GM23338 (cell line): ENCODE measurements at regions not wholly inside any gene's neighbourhood (a gene's known extent, or its start where the extent isn't known, plus 50 kb on each side); places are given as distances from the start of the nearest gene placed in this dataset.

ENCODE experiments used
- CREB1 ChIP-seq: fragments of 250-450 bp; sonication (Bioruptor Pico); IDR thresholded peaks from 2 replicates; pipeline ENCODE4 v1.5.0; 2020; ENCODE audit warnings: low read depth, mild to moderate bottlenecking, moderate library complexity
- CTCF ChIP-seq, 2 experiments: fragments of 200-600 bp in 1 of 2; sonication (generic) in 1 of 2; conservative IDR thresholded peaks; 2 replicates each; pipeline versions ENCODE4 v1.5.1 to v1.6.1; 2016 to 2017; ENCODE audit warnings: antibody characterized with exemption in 2 of 2, low read depth in 2 of 2, mild to moderate bottlenecking in 2 of 2, moderate library complexity in 1 of 2
- EZH2 ChIP-seq: fragments of 200-600 bp; sonication (generic); IDR thresholded peaks from one replicate; pipeline ENCODE4 v1.8.0; 2017; ENCODE audit warnings: antibody characterized with exemption, mild to moderate bottlenecking, low read depth; ENCODE audit not compliant: unreplicated experiment
- EZH2phosphoT487 ChIP-seq: fragments of 200-600 bp; sonication (generic); IDR thresholded peaks from one replicate; pipeline ENCODE4 v1.8.1; 2018; ENCODE audit warnings: antibody characterized with exemption; ENCODE audit not compliant: unreplicated experiment
- JUNB ChIP-seq: IDR thresholded peaks from one replicate; pipeline ENCODE4 v1.6.1; 2016; ENCODE audit warnings: antibody characterized with exemption; ENCODE audit not compliant: unreplicated experiment
- NANOG ChIP-seq: IDR thresholded peaks from 2 replicates; pipeline ENCODE4 v1.6.1; 2016; ENCODE audit warnings: antibody characterized with exemption, borderline replicate concordance
- POLR2AphosphoS5 ChIP-seq: IDR thresholded peaks from 2 replicates; pipeline ENCODE4 v1.6.1; 2016; ENCODE audit warnings: antibody characterized with exemption, low read depth
- REST ChIP-seq: IDR thresholded peaks from one replicate; pipeline ENCODE4 v1.6.1; 2018; ENCODE audit warnings: antibody characterized with exemption; ENCODE audit not compliant: unreplicated experiment
- STAT1 ChIP-seq: IDR thresholded peaks from one replicate; pipeline ENCODE4 v1.6.1; 2016; ENCODE audit warnings: antibody characterized with exemption; ENCODE audit not compliant: unreplicated experiment

GRCh38 chr20:12173347-12174012 is 255.8 kb downstream of the BTBD3 start:
- TF ChIP-seq EZH2 (no peak), CTCF (conservative IDR thresholded peaks at IDR 0.05; ENCODE audit: low read depth in 2 of 2) (no peak), REST (no peak), EZH2phosphoT487 (no peak), CREB1 (CRISPR knock-in tag) (no peak), JUNB (no peak), POLR2AphosphoS5 (no peak), NANOG (no peak), STAT1 (no peak)
